Gastroesophageal sphincter (tissue), 3 donors: ENCODE measurements at regions not wholly inside any gene's neighbourhood (a gene's known extent, or its start where the extent isn't known, plus 50 kb on each side); places are given as distances from the start of the nearest gene placed in this dataset.

Experiments
- CTCF ChIP-seq, 4 experiments: fragments of 200-600 bp in 2 of 4; fragments of 450-650 bp in 2 of 4; sonication (generic) in 1 of 4; IDR thresholded peaks; one replicate each; pipeline ENCODE4 v1.5.1; 2017 to 2019; ENCODE audit warnings: antibody characterized with exemption in 4 of 4, mild to moderate bottlenecking in 2 of 4, moderate library complexity in 2 of 4
- POLR2A ChIP-seq, 2 donors: fragments of 450-650 bp; IDR thresholded peaks; one replicate each; pipeline ENCODE4 v1.6.1; 2017; ENCODE audit warnings: antibody characterized with exemption in 2 of 2, mild to moderate bottlenecking in 2 of 2, moderate library complexity in 1 of 2
- POLR2AphosphoS5 ChIP-seq: sonication (generic); formaldehyde crosslinking; IDR thresholded peaks from one replicate; pipeline ENCODE4 v1.6.1; 2017; ENCODE audit warnings: antibody characterized with exemption

- TF ChIP-seq POLR2AphosphoS5 (no peak), CTCF (IDR thresholded peaks at IDR 0.05) (no peak), POLR2A (IDR thresholded peaks at IDR 0.05) (no peak)
Measured at GRCh38 chr7:109224100-109224499, 654.4 kb downstream of the DNAJB9 start.
